Neuron (in vitro differentiated cells): ENCODE measurements at regions not wholly inside any gene's neighbourhood (a gene's known extent, or its start where the extent isn't known, plus 50 kb on each side); places are given as distances from the start of the nearest gene placed in this dataset.

Source experiments
- H2AFZ ChIP-seq: one replicate; pipeline ENCODE4 v1.6.1; 2013; ENCODE audit warnings: low read depth, mild to moderate bottlenecking, inconsistent platforms, low read length, moderate library complexity
- H3K27me3 ChIP-seq: one replicate; pipeline ENCODE4 v1.6.1; 2013; ENCODE audit warnings: low read length; ENCODE audit not compliant: insufficient read depth
- H3K36me3 ChIP-seq: one replicate; pipeline ENCODE4 v1.6.1; 2013; ENCODE audit warnings: low read length; ENCODE audit not compliant: insufficient read depth
- H3K4me1 ChIP-seq: one replicate; pipeline ENCODE4 v1.6.1; 2013; ENCODE audit warnings: low read length; ENCODE audit not compliant: insufficient read depth
- H3K4me3 ChIP-seq: 2 replicates; pipeline ENCODE4 v1.5.1; 2013; ENCODE audit warnings: mild to moderate bottlenecking, low read length, moderate library complexity
- H3K9me3 ChIP-seq: one replicate; pipeline ENCODE4 v1.6.1; 2013; ENCODE audit warnings: low read length

GRCh38 chr10:61166065-61166464 lies 222.1 kb upstream of the RHOBTB1 start:
- no peak overlapping the region for H3K4me3 ChIP-seq
- H3K36me3 ChIP-seq, result no peaks in the 10 kb centered on the region
- no peaks in the 10 kb centered on the region for H3K9me3 ChIP-seq
- H3K27me3 ChIP-seq, result no peaks in the 10 kb centered on the region
- H3K4me1 ChIP-seq, result no peaks in the 10 kb centered on the region
- H2AFZ ChIP-seq, result no peak overlapping the region

GRCh38 chr10:61164458-61165160 lies 220.6 kb upstream of the RHOBTB1 start:
- no peaks in the 10 kb centered on the region for H3K36me3 ChIP-seq
- H3K4me3 ChIP-seq, result no peak overlapping the region
- H3K4me1 ChIP-seq, result no peaks in the 10 kb centered on the region
- H3K27me3 ChIP-seq, result no peaks in the 10 kb centered on the region
- H3K9me3 ChIP-seq, result no peaks in the 10 kb centered on the region
- H2AFZ ChIP-seq, result no peak overlapping the region

- H3K4me1 ChIP-seq, result no peaks in the 10 kb centered on the region
- no peak overlapping the region for H2AFZ ChIP-seq
- no peaks in the 10 kb centered on the region for H3K9me3 ChIP-seq
- H3K27me3 ChIP-seq, result no peaks in the 10 kb centered on the region
- no peaks in the 10 kb centered on the region for H3K36me3 ChIP-seq
- H3K4me3 ChIP-seq, result no peak overlapping the region
Observed at GRCh38 chr10:61163403-61163802, 219.4 kb upstream of the RHOBTB1 start.

- no peaks in the 10 kb centered on the region for H3K27me3 ChIP-seq
- H3K9me3 ChIP-seq, result no peaks in the 10 kb centered on the region
- H3K4me3 ChIP-seq, result no peak overlapping the region
- no peaks in the 10 kb centered on the region for H3K36me3 ChIP-seq
- H3K4me1 ChIP-seq, result no peaks in the 10 kb centered on the region
- H2AFZ ChIP-seq, result no peak overlapping the region
Observed at GRCh38 chr10:61160253-61160652, 216.3 kb upstream of the RHOBTB1 start.

- Histone ChIP-seq H3K36me3 (no peaks in the 10 kb centered on the region), H3K4me3 (no peak overlapping the region), H3K4me1 (no peaks in the 10 kb centered on the region), H3K27me3 (no peaks in the 10 kb centered on the region), H3K9me3 (no peaks in the 10 kb centered on the region), H2AFZ (no peak overlapping the region)
Observed at GRCh38 chr10:61159253-61159652, 215.3 kb upstream of the RHOBTB1 start.

- Histone ChIP-seq H3K4me1 (no peaks in the 10 kb centered on the region), H3K27me3 (no peaks in the 10 kb centered on the region), H3K9me3 (no peaks in the 10 kb centered on the region), H3K36me3 (no peaks in the 10 kb centered on the region), H3K4me3 (no peak overlapping the region), H2AFZ (no peak overlapping the region)
Observed at GRCh38 chr10:61157182-61157581, 213.2 kb upstream of the RHOBTB1 start.

GRCh38 chr10:61153771-61154170 lies 209.8 kb upstream of the RHOBTB1 start:
- H3K36me3 ChIP-seq, result no peaks in the 10 kb centered on the region
- H3K4me1 ChIP-seq, result no peaks in the 10 kb centered on the region
- no peaks in the 10 kb centered on the region for H3K9me3 ChIP-seq
- no peak overlapping the region for H2AFZ ChIP-seq
- no peak overlapping the region for H3K4me3 ChIP-seq
- H3K27me3 ChIP-seq, result no peaks in the 10 kb centered on the region

- no peaks in the 10 kb centered on the region for H3K36me3 ChIP-seq
- no peak overlapping the region for H2AFZ ChIP-seq
- no peaks in the 10 kb centered on the region for H3K4me1 ChIP-seq
- no peaks in the 10 kb centered on the region for H3K9me3 ChIP-seq
- no peaks in the 10 kb centered on the region for H3K27me3 ChIP-seq
- no peak overlapping the region for H3K4me3 ChIP-seq
Observed at GRCh38 chr10:61151059-61151458, 207.1 kb upstream of the RHOBTB1 start.

GRCh38 chr10:61148451-61148850 lies 204.5 kb upstream of the RHOBTB1 start:
- no peaks in the 10 kb centered on the region for H3K9me3 ChIP-seq
- H3K4me1 ChIP-seq, result no peaks in the 10 kb centered on the region
- no peak overlapping the region for H3K4me3 ChIP-seq
- H3K36me3 ChIP-seq, result no peaks in the 10 kb centered on the region
- no peak overlapping the region for H2AFZ ChIP-seq
- H3K27me3 ChIP-seq, result no peaks in the 10 kb centered on the region

GRCh38 chr10:61142987-61143386 lies 199.0 kb upstream of the RHOBTB1 start:
- Histone ChIP-seq H3K9me3 (no peaks in the 10 kb centered on the region), H2AFZ (no peak overlapping the region), H3K4me3 (no peak overlapping the region), H3K36me3 (no peaks in the 10 kb centered on the region), H3K27me3 (no peaks in the 10 kb centered on the region), H3K4me1 (no peaks in the 10 kb centered on the region)

- Histone ChIP-seq H2AFZ (no peak overlapping the region), H3K9me3 (no peaks in the 10 kb centered on the region), H3K4me3 (no peak overlapping the region), H3K36me3 (no peaks in the 10 kb centered on the region), H3K4me1 (no peaks in the 10 kb centered on the region), H3K27me3 (no peaks in the 10 kb centered on the region)
Observed at GRCh38 chr10:61140765-61141392, 196.9 kb upstream of the RHOBTB1 start.

- Histone ChIP-seq H3K9me3 (no peaks in the 10 kb centered on the region), H3K36me3 (no peaks in the 10 kb centered on the region), H2AFZ (peak overlapping the region; percentile 65), H3K4me1 (no peaks in the 10 kb centered on the region), H3K4me3 (no peak overlapping the region), H3K27me3 (no peaks in the 10 kb centered on the region)
Observed at GRCh38 chr10:61139592-61139953, 195.6 kb upstream of the RHOBTB1 start.

- H3K27me3 ChIP-seq, result no peaks in the 10 kb centered on the region
- H3K4me3 ChIP-seq, result no peak overlapping the region
- H2AFZ ChIP-seq, result peak overlapping the region; percentile 65
- H3K36me3 ChIP-seq, result no peaks in the 10 kb centered on the region
- H3K9me3 ChIP-seq, result no peaks in the 10 kb centered on the region
- H3K4me1 ChIP-seq, result no peaks in the 10 kb centered on the region
Observed at GRCh38 chr10:61138708-61139591, 195.0 kb upstream of the RHOBTB1 start.
